Lung microvascular endothelial cell (primary cell): ENCODE measurements at regions not wholly inside any gene's neighbourhood (a gene's known extent, or its start where the extent isn't known, plus 50 kb on each side); places are given as distances from the start of the nearest gene placed in this dataset.
"Not testable (repeated sequence)": the region's sequence is repeated elsewhere in the genome, so short reads cannot be mapped to it uniquely, and the experiment has no call there.

Source experiments
- DNase-seq, 2 donors: peaks; one replicate each; pipeline versions ENCODE4 v3.0.0 to v3.0.0-alpha.2; 2010; ENCODE audit warnings: low read depth in 2 of 2

DNA sequence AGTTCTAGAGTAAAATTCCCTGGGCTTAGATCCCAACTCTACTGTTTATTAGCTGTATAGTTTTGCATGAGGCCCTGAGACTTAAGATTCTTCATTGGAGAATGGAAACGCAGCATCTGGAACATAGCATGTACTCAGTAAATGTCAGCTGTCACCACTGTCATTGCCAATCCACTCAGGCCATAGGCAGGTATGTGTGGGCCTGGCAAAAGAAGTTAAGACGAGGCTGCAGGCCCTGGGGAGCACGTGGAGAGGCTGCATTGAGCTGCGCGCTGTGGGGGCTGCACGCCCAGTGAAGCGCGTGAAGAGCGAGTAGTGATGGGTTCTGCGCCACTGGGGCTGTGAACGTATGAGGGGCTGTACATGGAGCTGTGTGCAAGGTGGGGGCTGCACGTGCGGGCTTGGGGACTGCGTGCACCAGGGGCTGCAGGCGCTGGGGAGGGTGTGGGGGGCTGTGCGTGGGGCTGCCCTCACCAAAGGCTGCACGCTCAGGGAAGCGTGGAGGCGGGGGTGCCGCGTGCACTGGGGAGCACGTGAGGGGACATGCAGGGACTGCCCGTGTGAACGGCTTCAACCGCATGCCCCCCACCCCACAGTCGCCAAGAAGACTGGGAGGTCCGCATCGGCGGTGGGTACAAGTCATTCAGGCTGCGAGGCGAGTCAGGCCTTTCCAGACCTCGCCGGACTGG lies 85.5 kb downstream of the PRR15 start:
- DNase-seq = no peak

DNA sequence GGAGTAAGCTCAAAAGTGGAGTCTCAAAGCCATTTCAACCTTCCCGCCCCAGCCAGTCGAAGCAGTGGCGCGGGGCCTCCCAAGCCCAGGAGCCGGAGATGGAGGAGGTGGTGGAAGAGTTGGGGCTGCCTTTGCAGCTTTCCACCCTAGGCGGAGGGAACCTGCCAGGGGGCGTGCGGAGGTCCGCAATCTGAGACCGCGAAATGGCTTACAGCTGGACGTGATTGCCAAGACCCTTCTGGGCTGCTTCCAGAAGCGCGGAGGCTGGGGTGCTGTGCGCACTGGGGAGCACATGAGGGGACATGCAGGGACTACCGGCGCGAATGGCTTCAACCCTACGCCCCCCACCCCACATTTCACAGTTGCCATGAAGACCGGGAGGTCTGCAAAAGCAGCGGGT lies 86.2 kb downstream of the PRR15 start:
- DNase-seq = no peak

DNA sequence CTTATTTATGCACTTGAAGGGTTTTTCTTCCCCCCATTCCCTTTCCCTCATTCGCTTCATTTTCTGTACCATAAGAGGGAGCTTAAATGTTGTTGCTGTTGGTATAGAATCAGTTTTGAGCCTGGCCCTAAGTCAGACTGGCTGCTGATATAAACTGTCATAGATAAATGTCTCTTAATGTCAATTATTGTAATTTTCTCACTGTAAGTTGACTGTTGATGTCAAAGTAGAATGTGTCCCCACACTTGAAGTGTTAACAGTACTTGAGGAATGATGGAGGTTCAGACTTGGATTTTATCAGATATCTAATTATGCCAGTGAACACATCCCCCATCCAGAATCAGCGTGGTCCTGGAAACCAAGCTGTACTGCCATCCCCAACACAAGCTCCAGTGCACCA lies 87.8 kb downstream of the PRR15 start:
- DNase-seq = no peak

DNA sequence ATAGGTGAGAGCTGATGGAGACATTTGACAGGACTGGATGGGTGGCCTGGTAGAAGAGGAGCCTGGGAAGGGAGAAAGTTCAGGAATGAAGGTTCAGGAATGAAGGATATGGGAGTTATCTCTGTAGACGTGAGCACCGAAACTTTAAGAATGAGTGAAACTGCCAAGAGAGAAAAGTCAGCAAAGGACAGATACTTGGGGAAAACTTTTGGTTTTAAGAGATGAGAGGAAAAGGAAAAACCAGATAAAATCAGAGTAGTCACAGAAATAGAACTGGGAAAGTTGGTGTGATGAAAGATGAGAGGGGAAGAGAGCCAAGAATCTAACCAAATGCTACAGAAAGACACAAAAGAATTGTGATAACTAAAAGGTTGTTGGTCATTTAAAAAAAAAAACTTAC lies 88.9 kb downstream of the PRR15 start:
- no peak for DNase-seq

DNA sequence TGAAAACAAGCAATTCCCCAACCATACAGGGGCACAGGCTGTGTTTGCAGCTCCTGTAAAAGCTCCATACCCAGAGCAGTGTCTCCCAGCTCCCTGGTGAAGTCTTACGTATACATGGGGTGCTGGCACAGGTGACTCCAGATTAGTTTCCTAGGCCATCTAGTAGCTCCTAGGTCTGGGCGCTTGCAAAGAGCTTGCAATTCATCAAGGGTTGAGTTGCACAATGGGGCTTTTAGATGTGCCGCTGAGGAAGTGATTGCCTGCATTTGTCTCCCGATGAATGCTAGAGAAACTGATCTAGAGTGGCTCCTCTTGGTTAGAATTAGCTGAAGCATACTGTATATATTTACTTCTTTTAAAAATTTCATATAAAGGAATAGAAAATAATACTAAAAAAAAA lies 90.7 kb downstream of the PRR15 start:
- DNase-seq = not testable (repeated sequence)

DNA sequence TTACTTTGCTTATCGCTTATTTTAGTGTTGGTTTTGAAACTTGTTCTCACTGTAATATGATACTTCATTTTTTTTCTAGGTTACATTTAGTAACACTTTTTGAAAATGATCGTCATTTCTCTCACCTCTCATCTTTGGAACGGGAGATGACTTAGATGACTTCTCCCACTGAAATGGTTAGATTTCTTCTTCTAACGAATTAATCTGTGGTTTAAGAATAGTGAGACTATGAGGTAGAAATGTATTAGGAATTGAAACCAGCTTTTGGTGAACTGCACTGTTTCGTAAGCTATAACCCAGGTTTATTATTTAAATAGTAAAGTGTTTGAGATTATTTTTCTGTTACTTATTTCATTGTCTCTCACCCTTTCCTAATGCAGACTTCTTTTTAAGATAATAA lies 93.7 kb downstream of the PRR15 start:
- no peak for DNase-seq

DNA sequence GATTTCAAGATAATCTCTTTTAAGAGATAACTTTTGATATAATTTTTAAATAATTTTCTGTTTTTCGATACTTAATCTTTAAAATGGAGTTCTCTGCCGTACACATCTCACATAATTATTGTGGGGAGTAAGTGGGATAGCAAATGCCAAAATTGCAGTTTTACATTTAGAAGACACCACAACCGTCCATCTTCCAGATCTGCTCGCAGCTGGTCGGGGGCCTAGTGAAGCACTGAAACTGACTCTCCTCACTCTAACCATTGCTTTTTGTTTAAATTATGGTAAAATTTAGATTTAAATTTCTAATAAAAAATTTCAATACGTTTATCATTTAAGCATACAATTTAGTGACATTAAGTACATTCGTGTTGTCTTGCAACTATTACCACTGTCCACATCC lies 94.2 kb downstream of the PRR15 start:
- no peak for DNase-seq

DNA sequence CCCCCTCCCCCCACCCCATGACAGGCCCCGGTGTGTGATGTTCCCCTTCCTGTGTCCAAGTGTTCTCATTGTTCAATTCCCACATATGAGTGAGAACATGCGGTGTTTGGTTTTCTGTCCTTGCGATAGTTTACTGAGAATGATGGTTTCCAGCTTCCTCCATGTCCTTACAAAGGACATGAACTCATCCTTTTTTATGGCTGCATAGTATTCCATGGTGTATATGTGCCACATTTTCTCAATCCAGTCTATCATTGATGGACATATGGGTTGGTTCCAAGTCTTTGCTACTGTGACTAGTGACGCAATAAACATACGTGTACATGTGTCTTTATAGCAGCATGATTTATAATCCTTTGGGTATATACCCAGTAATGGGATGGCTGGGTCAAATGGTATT lies 95.6 kb downstream of the PRR15 start:
- DNase-seq = not testable (repeated sequence)

DNA sequence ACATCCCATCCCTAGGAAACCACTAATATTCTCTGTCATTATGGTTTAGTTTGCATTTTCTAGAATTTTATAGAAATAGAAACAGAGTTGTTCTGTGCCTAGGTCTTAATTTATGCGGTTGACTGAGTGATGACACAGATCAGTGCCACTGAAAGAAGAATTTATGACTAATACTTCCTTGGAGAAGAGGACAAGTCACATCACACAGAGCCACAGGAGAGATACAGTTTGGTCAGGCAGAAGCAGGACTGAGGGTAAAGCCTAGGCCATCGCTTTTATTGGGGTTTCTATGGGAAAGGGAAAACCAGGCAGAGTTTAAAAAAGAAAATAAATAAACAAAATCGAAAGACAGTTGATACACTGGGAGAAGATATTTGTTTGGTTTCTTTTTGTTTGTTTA lies 99.3 kb downstream of the PRR15 start:
- DNase-seq = not testable (repeated sequence)

DNA sequence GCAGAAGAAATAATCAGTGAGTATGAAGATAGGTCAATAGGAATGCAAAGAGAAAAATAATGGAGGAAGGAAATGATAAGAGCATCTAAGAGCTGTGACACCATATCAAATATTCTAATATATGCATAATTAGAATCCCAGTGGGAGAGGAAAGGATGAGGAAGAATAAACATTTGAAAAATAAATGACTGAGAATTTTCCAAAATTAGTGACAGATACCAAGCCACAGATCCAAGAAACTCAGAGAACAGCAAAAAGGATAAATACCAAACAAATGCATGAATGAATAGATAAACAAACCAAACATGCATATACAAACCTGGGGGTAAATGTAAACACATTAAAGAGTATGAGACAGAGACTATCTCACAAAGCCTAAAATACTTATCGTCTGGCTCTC lies 101.4 kb downstream of the PRR15 start:
- not testable (repeated sequence) for DNase-seq

DNA sequence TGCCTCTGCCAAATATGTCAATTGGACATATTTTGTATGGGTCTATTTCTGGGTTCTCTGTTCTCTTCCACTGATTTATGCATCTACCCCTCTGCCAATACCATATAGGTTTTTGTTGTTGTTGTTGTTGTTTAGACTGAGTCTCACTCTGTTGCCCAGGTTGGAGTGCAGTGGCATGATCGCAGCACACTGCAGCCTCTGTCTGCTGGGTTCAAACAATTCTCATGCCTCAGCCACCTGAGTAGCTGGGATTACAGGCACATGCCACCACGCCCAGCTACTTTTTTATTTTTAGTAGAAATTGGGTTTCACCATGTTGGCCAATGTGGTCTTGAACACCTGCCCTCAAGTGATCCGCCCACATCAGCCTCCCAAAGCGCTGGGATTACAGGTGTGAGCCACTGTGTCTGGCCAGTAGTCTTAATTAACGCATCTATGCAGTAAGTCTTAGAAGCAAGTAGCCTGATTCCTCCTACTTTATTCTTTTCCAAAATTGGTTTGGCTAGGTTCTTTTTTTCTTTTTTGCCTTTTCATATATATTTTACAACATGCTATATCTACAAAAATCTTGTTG lies 103.5 kb downstream of the PRR15 start:
- DNase-seq = not testable (repeated sequence)

DNA sequence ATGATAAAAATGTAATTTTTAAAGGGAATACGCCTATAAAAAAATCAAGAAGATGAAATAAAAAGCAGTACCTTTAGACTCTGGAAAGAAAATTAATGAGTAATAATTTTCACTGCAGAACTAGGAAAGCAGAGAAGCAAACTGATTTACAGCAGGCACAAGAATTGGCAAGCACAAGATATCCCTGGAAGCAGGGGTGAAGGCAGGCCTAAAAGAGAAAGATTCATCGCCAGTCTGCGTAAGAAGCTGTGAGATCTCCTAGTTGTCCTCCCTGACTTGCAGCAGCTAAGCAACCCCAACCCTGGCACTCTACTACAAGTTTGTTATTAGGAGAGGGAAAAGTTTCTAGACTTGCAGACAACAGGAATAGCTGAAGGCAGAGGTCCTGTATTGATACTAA lies 107.7 kb downstream of the PRR15 start:
- DNase-seq = not testable (repeated sequence)

DNA sequence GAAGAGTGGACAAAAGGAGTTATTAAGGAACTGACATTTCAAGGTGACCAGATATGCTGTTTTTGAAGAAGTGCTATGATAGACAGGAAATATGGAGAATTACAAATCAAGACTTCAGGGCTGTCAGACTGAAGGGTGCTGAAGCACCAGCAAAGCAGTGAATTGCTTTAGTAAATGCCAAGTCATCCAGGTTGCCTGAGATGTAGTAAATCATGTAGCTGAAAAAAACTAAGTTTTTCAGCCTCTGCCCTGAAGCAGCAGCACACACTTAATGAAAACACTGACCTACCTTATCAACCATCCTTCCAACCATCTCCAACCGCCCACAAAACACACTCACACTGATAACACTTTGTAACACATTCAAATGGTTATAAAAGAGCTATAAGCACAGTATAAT lies 110.0 kb downstream of the PRR15 start:
- not testable (repeated sequence) for DNase-seq

DNA sequence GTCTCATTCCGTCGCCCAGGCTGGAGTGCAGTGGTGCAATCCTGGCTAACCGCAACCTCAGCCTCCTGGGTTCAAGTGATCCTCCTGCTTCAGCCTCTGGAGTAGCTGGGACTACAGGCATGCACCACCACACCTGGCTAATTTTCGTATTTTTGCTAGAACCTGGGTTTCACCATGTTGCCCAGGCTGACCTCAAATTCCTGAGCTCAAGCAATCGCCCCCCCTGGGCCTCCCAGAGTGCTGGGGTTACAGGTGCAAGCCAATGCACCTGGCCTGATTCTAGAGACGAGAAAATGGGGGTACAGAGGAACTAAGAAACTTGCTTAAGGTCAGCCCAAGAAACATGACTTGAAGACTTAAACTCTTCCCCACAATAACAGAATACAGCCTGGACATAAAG lies 111.0 kb downstream of the PRR15 start:
- not testable (repeated sequence) for DNase-seq

DNA sequence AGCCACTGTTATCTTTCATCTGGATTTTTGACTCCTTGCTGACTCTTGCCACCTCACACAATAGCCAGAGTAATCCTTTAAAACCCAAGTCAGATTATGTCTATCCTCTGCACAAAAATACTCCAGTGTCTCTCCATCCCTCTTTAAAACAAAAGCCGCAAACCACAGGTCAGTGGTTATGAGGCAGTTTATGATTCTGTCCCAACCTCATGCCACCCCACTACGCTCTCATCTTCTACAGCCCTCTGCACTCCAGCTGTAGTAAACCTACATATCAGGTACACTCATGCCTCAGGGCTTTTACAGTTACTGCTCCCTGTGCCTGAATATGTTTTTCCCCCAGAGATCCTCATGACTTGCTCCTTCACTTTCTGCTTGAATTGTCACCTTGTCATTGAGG lies 113.6 kb downstream of the PRR15 start:
- not testable (repeated sequence) for DNase-seq

DNA sequence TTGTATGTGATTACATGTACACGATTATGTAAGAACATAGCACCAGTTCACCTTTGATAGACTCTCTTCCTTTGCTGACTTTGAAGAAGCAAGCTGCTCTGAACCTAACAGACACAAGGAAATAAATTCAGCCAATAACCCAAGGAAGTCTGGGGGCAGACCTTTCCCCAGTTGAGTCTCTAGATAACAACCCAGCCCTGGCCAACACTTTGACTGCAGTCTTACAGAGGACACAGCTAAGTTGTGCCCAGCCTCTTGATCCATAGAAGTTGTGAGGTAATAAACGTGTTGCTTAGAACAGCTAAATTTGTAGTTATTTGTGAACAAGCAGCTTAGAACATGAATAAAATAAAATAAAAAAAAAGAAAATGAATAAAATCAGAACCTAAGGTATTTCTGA lies 116.3 kb downstream of the PRR15 start:
- not testable (repeated sequence) for DNase-seq

DNA sequence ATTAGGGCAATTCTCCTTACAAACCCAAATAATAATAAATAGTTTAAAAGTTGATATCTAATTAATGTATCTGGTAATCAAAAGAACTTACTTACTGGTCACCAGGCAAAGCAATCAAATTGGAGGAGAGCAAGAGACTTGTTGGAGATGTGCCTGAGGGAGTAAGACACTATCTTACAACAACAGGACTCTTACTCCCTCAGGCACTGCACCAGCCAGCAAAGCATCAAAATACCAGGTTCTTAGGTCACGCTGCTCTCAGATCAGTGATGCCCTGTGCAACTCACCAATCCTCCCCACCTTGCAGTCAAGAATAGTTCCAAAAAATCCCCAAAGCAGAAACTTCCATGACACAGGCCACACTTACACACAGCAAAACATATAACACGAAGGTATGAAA lies 117.0 kb downstream of the PRR15 start:
- DNase-seq = not testable (repeated sequence)

DNA sequence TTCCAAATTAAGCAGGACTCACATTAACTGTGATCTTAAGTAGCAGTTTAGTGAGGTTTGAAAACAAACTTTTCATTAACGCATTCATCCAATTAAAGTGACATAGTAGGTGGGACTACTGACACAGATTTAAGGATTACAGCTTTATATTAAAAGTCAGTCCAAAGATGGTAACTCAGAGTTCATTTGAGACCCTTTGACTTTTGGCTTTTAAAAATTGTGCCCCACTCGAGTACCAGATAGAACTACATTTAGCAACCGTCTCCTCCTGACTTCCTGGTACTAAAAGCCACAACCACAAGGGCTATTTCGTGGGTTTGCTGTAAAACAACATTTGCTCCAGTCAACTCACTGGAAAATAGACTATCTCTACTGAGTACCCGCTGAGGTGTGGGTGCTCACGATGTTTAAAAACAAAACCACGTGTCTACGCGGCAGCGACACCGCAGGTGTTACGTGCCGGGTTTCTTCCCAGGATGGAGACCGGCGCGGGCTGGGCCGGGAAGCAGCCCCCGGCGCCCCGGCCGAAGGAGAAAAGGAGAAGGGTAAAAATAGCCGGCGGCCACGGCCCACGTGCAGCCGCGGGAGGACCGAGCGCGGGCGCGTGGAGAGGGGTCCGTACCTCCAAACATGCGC lies 120.6 kb downstream of the PRR15 start:
- DNase-seq = peak in 1 of 2 donors; percentile 4

DNA sequence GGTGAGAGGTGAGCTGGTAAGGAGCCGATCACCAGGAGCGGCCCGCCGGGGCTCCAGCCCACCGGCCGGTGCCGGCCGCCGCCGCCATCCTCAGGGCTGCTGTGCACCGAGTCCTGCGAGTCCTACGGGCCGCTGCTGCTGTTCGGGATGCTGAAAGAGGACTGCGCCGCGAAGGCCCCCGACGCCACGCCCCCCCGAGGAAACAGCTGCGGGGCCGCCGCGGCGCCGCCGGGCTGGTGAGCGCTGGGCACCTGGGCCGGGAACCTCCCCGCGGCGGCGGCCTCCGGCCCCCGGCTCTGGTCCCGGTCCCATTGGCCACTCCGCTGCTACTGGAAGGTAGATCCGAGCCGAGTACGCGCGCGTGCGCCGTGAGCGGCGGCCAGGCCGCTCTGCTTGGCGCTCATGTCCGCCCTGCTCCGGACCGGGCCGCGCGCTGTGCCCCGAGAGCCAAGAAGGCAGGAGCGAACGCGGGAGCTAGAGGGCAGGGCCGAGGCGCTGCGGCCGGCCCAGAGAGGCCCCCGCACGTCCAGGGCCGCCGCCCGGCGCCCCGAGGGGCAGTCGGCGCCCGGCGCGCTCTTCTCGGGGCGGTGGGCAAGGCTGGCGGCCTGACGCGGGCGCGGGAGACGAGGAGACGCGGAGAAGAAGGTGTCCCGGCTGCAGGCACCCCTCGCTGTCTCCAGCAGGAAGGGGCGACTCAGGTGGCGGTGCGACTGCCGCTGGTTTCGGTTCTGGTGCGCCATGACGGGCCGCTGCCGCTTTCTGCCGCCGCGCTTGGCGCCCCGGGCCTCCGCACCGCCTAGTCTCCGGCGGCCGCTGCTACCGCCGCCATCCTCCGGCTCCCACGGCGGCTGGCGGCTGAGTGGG lies 121.3 kb upstream of the WIPF3 start:
- peak; percentile 81 to 82 for DNase-seq

DNA sequence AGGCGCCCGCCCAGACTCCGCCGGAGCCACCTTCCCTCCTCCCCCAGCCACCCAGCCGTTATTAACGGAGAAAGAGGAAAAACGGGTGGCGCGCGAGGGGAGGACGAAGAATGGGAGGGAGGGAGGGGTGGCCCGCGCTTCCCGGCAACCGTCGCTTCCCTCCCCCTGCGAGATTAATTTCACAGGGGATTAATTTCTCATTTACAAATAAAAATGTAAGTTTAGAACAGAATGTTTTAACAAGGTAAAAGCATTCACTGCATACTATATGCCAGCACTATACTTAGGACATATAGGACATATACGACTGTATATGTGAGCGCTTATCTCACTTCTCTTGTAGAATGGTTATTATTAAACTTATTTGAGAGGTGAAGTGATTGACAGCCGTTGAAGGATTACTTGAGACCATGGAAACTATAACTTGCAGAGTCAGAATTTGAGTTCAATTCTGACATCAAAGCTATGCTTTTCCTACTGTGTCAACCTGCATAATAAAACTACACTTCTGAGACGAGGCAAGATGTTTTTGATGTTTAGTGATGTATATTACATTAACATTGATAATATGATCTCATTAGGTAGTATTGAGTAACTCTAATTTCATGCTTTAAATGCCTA lies 120.5 kb upstream of the WIPF3 start:
- DNase-seq = peak in 1 of 2 donors; percentile 5

DNA sequence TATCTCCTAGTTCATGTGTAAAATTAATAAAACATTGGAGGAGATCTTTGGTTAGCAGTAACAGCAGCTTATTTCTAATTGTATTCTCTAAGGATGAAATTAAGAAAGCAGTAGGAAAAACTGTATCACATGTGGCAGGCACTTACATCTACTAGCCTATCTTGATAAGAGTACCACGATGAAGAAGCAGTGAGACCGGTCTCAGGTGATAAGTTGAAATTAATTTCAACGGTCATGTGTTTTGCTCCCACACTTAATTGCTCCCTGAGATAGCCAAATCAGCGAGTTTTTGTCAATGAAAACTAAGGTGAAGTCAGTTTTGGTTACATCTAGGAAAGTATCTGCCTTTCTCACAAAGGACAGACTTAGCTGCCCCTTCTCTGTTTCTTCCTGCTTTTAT lies 115.8 kb upstream of the WIPF3 start:
- not testable (repeated sequence) for DNase-seq

DNA sequence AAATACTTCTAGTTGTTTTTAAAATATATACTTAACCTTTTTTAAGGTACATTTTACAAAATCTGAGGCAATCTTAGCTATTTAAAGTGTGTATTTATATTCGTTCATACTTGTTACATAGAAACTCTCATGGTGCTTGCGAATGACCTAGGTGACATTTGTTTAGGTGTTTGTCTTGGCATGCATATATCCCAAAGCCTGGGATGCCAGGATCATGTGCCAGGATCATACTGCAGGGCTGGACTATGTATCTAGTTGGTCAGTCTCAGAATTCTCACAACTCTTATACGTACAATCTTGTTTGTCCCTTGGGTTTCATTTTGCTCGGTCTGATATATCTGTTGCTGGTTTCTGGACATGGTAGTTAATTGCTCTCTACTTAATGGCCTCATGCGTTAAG lies 109.9 kb upstream of the WIPF3 start:
- DNase-seq = not testable (repeated sequence)
